Ishikawa (cell line): ENCODE measurements at regions not wholly inside any gene's neighbourhood (a gene's known extent, or its start where the extent isn't known, plus 50 kb on each side); places are given as distances from the start of the nearest gene placed in this dataset.

ENCODE experiments used
- CEBPB ChIP-seq: IDR thresholded peaks from 2 replicates; pipeline ENCODE4 v1.6.1; 2012
- CREB1 ChIP-seq: IDR thresholded peaks from 2 replicates; pipeline ENCODE4 v1.6.1; 2012; ENCODE audit warnings: low read depth
- EP300 ChIP-seq: IDR thresholded peaks from 2 replicates; pipeline ENCODE4 v1.6.1; 2012; ENCODE audit warnings: borderline replicate concordance
- MAX ChIP-seq: IDR thresholded peaks from 2 replicates; pipeline ENCODE4 v1.6.1; 2012
- RAD21 ChIP-seq: IDR thresholded peaks from 2 replicates; pipeline ENCODE4 v1.6.1; 2012; ENCODE audit warnings: low read depth
- REST ChIP-seq: IDR thresholded peaks from 2 replicates; pipeline ENCODE4 v1.6.1; 2012; ENCODE audit warnings: low read depth, mild to moderate bottlenecking
- TEAD4 ChIP-seq: IDR thresholded peaks from 2 replicates; pipeline ENCODE4 v1.6.1; 2012

- no peak for TF ChIP-seq MAX
- TF ChIP-seq CREB1, result no peak
- no peak for TF ChIP-seq REST
- TF ChIP-seq TEAD4, result no peak
- TF ChIP-seq CEBPB, result no peak
- TF ChIP-seq RAD21, result no peak
- no peak for TF ChIP-seq EP300
Observed at GRCh38 chr12:9323144-9323681, 115.0 kb upstream of the PZP start.
